SU-DHL-6 (cell line): ENCODE measurements at regions not wholly inside any gene's neighbourhood (a gene's known extent, or its start where the extent isn't known, plus 50 kb on each side); places are given as distances from the start of the nearest gene placed in this dataset.

Experiments used
- H2AFZ ChIP-seq: fragments of 200-600 bp; sonication (generic); 2 replicates; pipeline ENCODE4 v1.6.1; 2014; ENCODE audit warnings: low read depth, mild to moderate bottlenecking, moderate library complexity, mixed read lengths, antibody characterized with exemption, low read length; ENCODE audit not compliant: severe bottlenecking
- H3F3A ChIP-seq: fragments of 200-600 bp; shearing (Covaris generic); 2 replicates; pipeline ENCODE4 v1.6.0; 2016; ENCODE audit warnings: antibody characterized with exemption, mild to moderate bottlenecking; ENCODE audit not compliant: insufficient read depth
- H3K27ac ChIP-seq: fragments of 200-600 bp; sonication (generic); 2 replicates; pipeline ENCODE4 v1.5.1; 2016; ENCODE audit warnings: low read depth, mild to moderate bottlenecking, low read length, moderate library complexity, mixed read lengths
- H3K27me3 ChIP-seq: fragments of 200-600 bp; sonication (generic), shearing (Covaris generic); 2 replicates; pipeline ENCODE4 v1.6.0; 2014; ENCODE audit warnings: mild to moderate bottlenecking, low read length
- H3K36me3 ChIP-seq: fragments of 200-600 bp; sonication (generic); 2 replicates; pipeline ENCODE4 v1.6.1; 2014; ENCODE audit warnings: mild to moderate bottlenecking, low read length, mixed read lengths
- H3K4me2 ChIP-seq: fragments of 300-600, 200-600 bp; shearing (Covaris generic), sonication (generic); 2 replicates; pipeline ENCODE4 v1.6.0; 2014; ENCODE audit warnings: low read length, low read depth, mild to moderate bottlenecking; ENCODE audit not compliant: poor library complexity, severe bottlenecking
- H3K4me3 ChIP-seq: fragments of 200-600 bp; sonication (generic); 2 replicates; pipeline ENCODE4 v1.5.1; 2014; ENCODE audit warnings: antibody characterized with exemption, low read length, mild to moderate bottlenecking, mixed read lengths; ENCODE audit not compliant: insufficient read depth, poor library complexity, severe bottlenecking
- H3K79me2 ChIP-seq: fragments of 200-600 bp; sonication (generic); 2 replicates; pipeline ENCODE4 v1.6.1; 2014; ENCODE audit warnings: mild to moderate bottlenecking, low read length, moderate library complexity; ENCODE audit not compliant: insufficient read depth
- H3K9ac ChIP-seq: fragments of 200-600 bp; sonication (generic); 2 replicates; pipeline ENCODE4 v1.7.0; 2014; ENCODE audit warnings: mild to moderate bottlenecking, low read length
- H3K9me2 ChIP-seq: fragments of 200-600 bp; sonication (generic); replicated peaks from 2 replicates; pipeline ENCODE4 v1.6.1; 2014; ENCODE audit warnings: low read length; ENCODE audit not compliant: insufficient read depth
- H3K9me3 ChIP-seq: fragments of 200-600 bp; sonication (generic); 2 replicates; pipeline ENCODE4 v1.6.1; 2014; ENCODE audit warnings: low read length, mixed read lengths; ENCODE audit not compliant: insufficient read depth
- H4K20me1 ChIP-seq: fragments of 200-600 bp; sonication (generic); 2 replicates; pipeline ENCODE4 v1.6.1; 2014; ENCODE audit warnings: low read depth, mild to moderate bottlenecking, antibody characterized with exemption, low read length, moderate library complexity, mixed read lengths
- CTCF ChIP-seq: fragments of 200-600 bp; sonication (generic); IDR thresholded peaks from one replicate; pipeline ENCODE4 v1.5.1; 2017; ENCODE audit warnings: antibody characterized with exemption, mild to moderate bottlenecking, low read length, moderate library complexity; ENCODE audit not compliant: insufficient read depth, poor library complexity, severe bottlenecking
- EZH2phosphoT487 ChIP-seq: fragments of 200-600 bp; sonication (generic), shearing (Covaris generic); conservative IDR thresholded peaks from 2 replicates; pipeline ENCODE4 v1.6.1; 2018; ENCODE audit warnings: mild to moderate bottlenecking, antibody characterized with exemption, low read length, moderate library complexity, mixed read lengths

- H3K27me3 ChIP-seq, result no peaks in the 10 kb centered on the region
- no peaks in the 10 kb centered on the region for H3K79me2 ChIP-seq
- no peak overlapping the region for H3K4me2 ChIP-seq
- H3K27ac ChIP-seq, result no peak overlapping the region
- no peak overlapping the region for H3K4me3 ChIP-seq
- no peaks in the 10 kb centered on the region for H4K20me1 ChIP-seq
- no peak for TF ChIP-seq CTCF
- no peaks in the 10 kb centered on the region for H3F3A ChIP-seq
- no peaks in the 10 kb centered on the region for H3K9me3 ChIP-seq
- H3K9me2 ChIP-seq, result no peaks in the 10 kb centered on the region
- H3K9ac ChIP-seq, result no peak overlapping the region
- no peaks in the 10 kb centered on the region for H3K36me3 ChIP-seq
- H2AFZ ChIP-seq, result no peak overlapping the region
These were observed 482.0 kb upstream of the DCC start for GRCh38 chr18:51857989-51858388.

GRCh38 chr18:51861046-51861445 is 479.0 kb upstream of the DCC start:
- H3K27ac ChIP-seq, result no peak overlapping the region
- no peaks in the 10 kb centered on the region for H3F3A ChIP-seq
- H3K4me2 ChIP-seq, result no peak overlapping the region
- H3K4me3 ChIP-seq, result no peak overlapping the region
- no peak for TF ChIP-seq CTCF
- no peaks in the 10 kb centered on the region for H4K20me1 ChIP-seq
- H3K9ac ChIP-seq, result no peak overlapping the region
- no peaks in the 10 kb centered on the region for H3K9me2 ChIP-seq
- no peaks in the 10 kb centered on the region for H3K9me3 ChIP-seq
- H3K27me3 ChIP-seq, result no peaks in the 10 kb centered on the region
- no peaks in the 10 kb centered on the region for H3K36me3 ChIP-seq
- no peak overlapping the region for H2AFZ ChIP-seq
- H3K79me2 ChIP-seq, result no peaks in the 10 kb centered on the region

DNA sequence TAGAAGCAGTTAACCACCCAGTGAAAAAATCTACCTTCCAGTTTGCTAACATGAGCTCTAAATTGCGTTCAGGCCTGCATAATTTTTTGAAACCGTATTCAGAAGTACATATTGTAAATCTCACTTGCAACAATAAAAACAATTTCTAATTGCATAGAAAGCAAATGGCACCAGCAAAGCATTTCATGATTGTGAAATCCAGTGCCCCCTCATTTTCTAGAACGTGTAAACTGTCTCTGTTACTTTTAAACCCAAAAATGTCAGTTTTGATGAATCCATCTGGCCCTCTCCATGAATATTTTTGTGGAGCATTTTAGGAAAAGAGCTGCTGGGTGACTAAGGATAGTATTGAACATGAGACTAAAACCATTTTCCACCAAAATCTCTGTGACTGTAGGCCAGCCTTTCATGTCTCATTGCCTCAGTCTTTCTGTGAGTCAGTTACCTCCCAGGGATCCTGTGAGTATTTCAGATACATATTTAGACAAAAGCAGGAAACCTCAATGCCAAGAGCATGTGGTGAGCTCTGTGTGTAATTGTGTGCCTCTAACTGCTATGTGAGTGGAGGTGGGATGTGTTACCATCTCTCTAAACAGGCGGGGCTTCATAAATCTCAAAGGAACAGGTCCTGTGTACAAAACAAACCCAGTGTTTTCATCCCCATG is 477.8 kb upstream of the DCC start:
- Histone ChIP-seq H3K27me3 (no peaks in the 10 kb centered on the region), H4K20me1 (no peaks in the 10 kb centered on the region), H3K9me3 (peaks cover 5% of the 10 kb centered on the region; the same call in 1 of the 2 replicates), H3K79me2 (no peaks in the 10 kb centered on the region), H3K36me3 (no peaks in the 10 kb centered on the region), H2AFZ (no peak overlapping the region), H3F3A (no peaks in the 10 kb centered on the region), H3K27ac (no peak overlapping the region), H3K4me3 (no peak overlapping the region), H3K9me2 (no peaks in the 10 kb centered on the region), H3K4me2 (no peak overlapping the region), H3K9ac (no peak overlapping the region)
- TF ChIP-seq EZH2phosphoT487 (no peak), CTCF (no peak)
